Neuronal stem cell (in vitro differentiated cells): ENCODE measurements at regions not wholly inside any gene's neighbourhood (a gene's known extent, or its start where the extent isn't known, plus 50 kb on each side); places are given as distances from the start of the nearest gene placed in this dataset.

Experiments
- DNase-seq: peaks from one replicate; pipeline ENCODE4 v3.0.0-alpha.2; 2013; ENCODE audit warnings: low spot score
- H2AFZ ChIP-seq: one replicate; pipeline ENCODE4 v1.6.1; 2013; ENCODE audit warnings: mild to moderate bottlenecking, low read length, inconsistent platforms
- H2AK5ac ChIP-seq: 2 replicates; pipeline ENCODE4 v1.6.1; 2013; ENCODE audit warnings: low read depth, mild to moderate bottlenecking, inconsistent platforms, low read length, moderate library complexity, mixed read lengths
- H2BK120ac ChIP-seq: 2 replicates; pipeline ENCODE4 v1.6.1; 2013; ENCODE audit warnings: low read depth, mild to moderate bottlenecking, inconsistent platforms, low read length, moderate library complexity, mixed read lengths
- H2BK12ac ChIP-seq: one replicate; pipeline ENCODE4 v1.6.1; 2013; ENCODE audit warnings: low read length, inconsistent platforms
- H2BK15ac ChIP-seq: 2 replicates; pipeline ENCODE4 v1.6.1; 2013; ENCODE audit warnings: mild to moderate bottlenecking, low read length, inconsistent platforms, mixed read lengths
- H2BK5ac ChIP-seq: one replicate; pipeline ENCODE4 v1.6.1; 2013; ENCODE audit warnings: inconsistent platforms, mild to moderate bottlenecking, low read length, moderate library complexity
- H3K14ac ChIP-seq: one replicate; pipeline ENCODE4 v1.6.1; 2013; ENCODE audit warnings: low read length, inconsistent platforms
- H3K18ac ChIP-seq: 2 replicates; pipeline ENCODE4 v1.6.1; 2013; ENCODE audit warnings: low read length, inconsistent platforms
- H3K23ac ChIP-seq: 2 replicates; pipeline ENCODE4 v1.6.1; 2013; ENCODE audit warnings: low read depth, mild to moderate bottlenecking, mixed read lengths, low read length, inconsistent platforms; ENCODE audit not compliant: poor library complexity
- H3K27ac ChIP-seq: replicated peaks from 3 replicates; pipeline ENCODE4 v1.5.1; 2013; ENCODE audit warnings: low read length, inconsistent platforms
- H3K27me3 ChIP-seq, 3 experiments: 2 replicates each; pipeline ENCODE4 v1.6.1; 2013; ENCODE audit warnings: low read length in 3 of 3, mild to moderate bottlenecking in 2 of 3, inconsistent platforms in 1 of 3, low read depth in 1 of 3, mixed read lengths in 1 of 3, moderate library complexity in 1 of 3; ENCODE audit not compliant: control insufficient read depth in 3 of 3, insufficient read depth in 3 of 3
- H3K36me3 ChIP-seq, 2 donors: replicated peaks in 1 of 2; 2 replicates each; pipeline ENCODE4 v1.6.1; 2013; ENCODE audit warnings: low read length in 2 of 2; ENCODE audit not compliant: control insufficient read depth in 2 of 2, insufficient read depth in 2 of 2
- H3K4ac ChIP-seq: 2 replicates; pipeline ENCODE4 v1.6.1; 2013; ENCODE audit warnings: inconsistent platforms, mild to moderate bottlenecking, low read length, moderate library complexity
- H3K4me1 ChIP-seq, 2 donors: 1 replicate in 1 of 2; 2 replicates in 1 of 2; pipeline ENCODE4 v1.6.1; 2013; ENCODE audit warnings: low read length in 2 of 2, low read depth in 1 of 2; ENCODE audit not compliant: control insufficient read depth in 2 of 2, insufficient read depth in 1 of 2
- H3K4me2 ChIP-seq: one replicate; pipeline ENCODE4 v1.6.1; 2013; ENCODE audit warnings: mild to moderate bottlenecking, low read length, inconsistent platforms; ENCODE audit not compliant: insufficient read depth, poor library complexity, severe bottlenecking
- H3K4me3 ChIP-seq, 2 donors: 2 replicates each; pipeline ENCODE4 v1.5.1; 2013; ENCODE audit warnings: low read length in 2 of 2, mild to moderate bottlenecking in 2 of 2, inconsistent platforms in 1 of 2, moderate library complexity in 1 of 2
- H3K79me1 ChIP-seq: one replicate; pipeline ENCODE4 v1.6.1; 2013; ENCODE audit warnings: low read depth, mild to moderate bottlenecking, inconsistent platforms, low read length, moderate library complexity
- H3K9ac ChIP-seq: one replicate; pipeline ENCODE4 v1.6.1; 2013; ENCODE audit warnings: mild to moderate bottlenecking, low read depth, low read length, inconsistent platforms; ENCODE audit not compliant: poor library complexity
- H3K9me3 ChIP-seq, 2 donors: replicated peaks in 1 of 2; 2 replicates each; pipeline versions ENCODE3 to v1.6.1; 2013; ENCODE audit warnings: low read length in 2 of 2, mild to moderate bottlenecking in 2 of 2, inconsistent platforms in 1 of 2, low read depth in 1 of 2, mixed read lengths in 1 of 2, moderate library complexity in 1 of 2; ENCODE audit not compliant: control insufficient read depth in 2 of 2, insufficient read depth in 1 of 2
- H4K8ac ChIP-seq: one replicate; pipeline ENCODE4 v1.6.1; 2013; ENCODE audit warnings: low read depth, mild to moderate bottlenecking, inconsistent platforms, low read length, moderate library complexity
- H4K91ac ChIP-seq: one replicate; pipeline ENCODE4 v1.6.1; 2013; ENCODE audit warnings: low read length, low read depth, mild to moderate bottlenecking, inconsistent platforms; ENCODE audit not compliant: poor library complexity
- WGBS, 2 donors: extraction: QIAGEN DNeasy Blood & Tissue Kit; methylation state at CpG; one replicate each; pipeline ENCODE4 v1.1.7; 2013; ENCODE audit warnings: missing lambda C conversion rate in 2 of 2, mixed read lengths in 1 of 2; ENCODE audit not compliant: insufficient read length in 2 of 2, insufficient replicate concordance in 1 of 2; ENCODE audit errors: extremely low coverage in 2 of 2; 5-methylcytosine and 5-hydroxymethylcytosine counted together

DNA sequence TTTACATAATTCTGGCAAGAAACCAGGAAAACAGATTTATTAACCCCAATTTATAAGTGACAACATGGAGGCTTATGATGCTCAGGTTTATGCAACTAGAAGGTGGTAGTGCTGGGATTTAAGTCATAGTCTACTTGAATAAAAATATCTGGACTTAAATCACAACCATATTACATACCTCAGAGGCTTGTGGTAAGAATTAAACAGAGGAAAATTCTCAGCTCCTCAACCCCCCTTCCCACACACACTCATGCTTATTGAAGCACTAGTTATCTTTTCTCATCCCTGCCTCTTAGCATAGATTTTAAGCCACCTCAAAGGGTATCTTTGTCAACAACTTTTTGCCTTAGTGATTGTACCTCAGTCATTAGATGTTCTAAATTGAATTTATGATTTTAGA, 731.0 kb downstream of the PRELID2 start:
- Histone ChIP-seq H3K27me3 (no peaks in the 10 kb centered on the region), H4K91ac (no peak overlapping the region), H3K4ac (no peak overlapping the region), H4K8ac (no peak overlapping the region), H2BK12ac (no peak overlapping the region), H2BK120ac (no peak overlapping the region), H3K23ac (no peak overlapping the region), H3K4me3 (no peak overlapping the region), H3K9me3 (no peaks in the 10 kb centered on the region), H2BK5ac (no peak overlapping the region), H3K4me2 (no peak overlapping the region), H3K9ac (no peak overlapping the region), H3K14ac (no peak overlapping the region), H3K18ac (no peak overlapping the region), H3K79me1 (no peaks in the 10 kb centered on the region), H2AFZ (no peak overlapping the region), H3K4me1 (peaks cover 0 to 2% of the 10 kb centered on the region in 2 donors), H2AK5ac (no peak overlapping the region), H3K27ac (no peak overlapping the region), H2BK15ac (no peak overlapping the region), H3K36me3 (no peaks in the 10 kb centered on the region)
- DNase-seq: no peak

DNA sequence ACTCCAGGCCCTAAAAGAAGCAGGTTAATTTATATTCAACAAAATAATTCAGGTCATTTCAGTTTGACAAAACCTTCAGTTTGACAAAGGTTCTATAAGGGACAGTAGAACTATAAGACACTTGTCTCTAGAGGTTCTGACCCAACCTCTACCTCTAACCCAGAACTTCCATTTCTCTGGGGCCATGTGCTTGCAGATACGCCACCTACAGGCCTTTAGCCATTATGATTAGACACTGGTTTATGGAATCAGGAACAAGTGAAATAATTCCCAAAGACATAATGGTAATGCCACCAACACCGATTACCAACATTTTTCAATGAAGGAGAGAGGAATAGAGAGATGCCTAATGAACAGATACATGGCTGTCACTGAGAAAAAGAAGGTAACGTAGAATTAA, 733.9 kb downstream of the PRELID2 start:
- no peaks in the 10 kb centered on the region for H3K4me1 ChIP-seq
- no peak overlapping the region for H4K91ac ChIP-seq
- H2BK120ac ChIP-seq: no peak overlapping the region
- no CpG with 5 or more reads among the region's 3 CpGs for WGBS, 2 donors
- H3K18ac ChIP-seq: no peak overlapping the region
- no peaks in the 10 kb centered on the region for H3K36me3 ChIP-seq
- no peak overlapping the region for H2BK12ac ChIP-seq
- no peak for DNase-seq
- no peaks in the 10 kb centered on the region for H3K79me1 ChIP-seq
- no peak overlapping the region for H3K9ac ChIP-seq
- H3K4me2 ChIP-seq: no peak overlapping the region
- no peak overlapping the region for H3K23ac ChIP-seq
- H2BK5ac ChIP-seq: no peak overlapping the region
- H3K14ac ChIP-seq: no peak overlapping the region
- no peak overlapping the region for H3K4me3 ChIP-seq
- no peak overlapping the region for H3K4ac ChIP-seq
- no peak overlapping the region for H2AFZ ChIP-seq
- no peak overlapping the region for H2AK5ac ChIP-seq
- no peak overlapping the region for H3K27ac ChIP-seq
- H4K8ac ChIP-seq: no peak overlapping the region
- H2BK15ac ChIP-seq: no peak overlapping the region
- no peaks in the 10 kb centered on the region for H3K27me3 ChIP-seq
- no peaks in the 10 kb centered on the region for H3K9me3 ChIP-seq

DNA sequence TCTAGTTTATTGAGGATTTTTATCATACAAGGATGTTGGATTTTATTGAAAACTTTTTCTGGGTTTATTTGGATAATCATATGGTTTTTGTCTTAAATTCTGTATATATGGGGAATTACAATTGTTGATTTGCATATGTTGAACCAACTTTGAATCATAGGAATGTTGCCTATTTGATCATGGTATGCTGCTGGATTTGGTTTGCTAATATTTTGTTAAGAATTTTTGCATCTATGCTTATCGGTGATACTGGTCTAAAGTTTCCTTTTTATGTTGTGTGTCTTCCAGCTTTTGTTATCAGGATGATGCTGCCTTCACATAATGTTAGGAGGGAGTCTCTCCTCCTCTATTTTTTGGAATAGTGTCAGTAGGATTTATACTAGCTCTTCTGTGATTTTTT, 745.0 kb downstream of the PRELID2 start:
- Histone ChIP-seq H3K4ac (no peak overlapping the region), H2BK12ac (no peak overlapping the region), H4K8ac (no peak overlapping the region), H3K27ac (no peak overlapping the region), H3K9me3 (no peaks in the 10 kb centered on the region), H4K91ac (no peak overlapping the region), H2BK15ac (no peak overlapping the region), H3K9ac (no peak overlapping the region), H3K18ac (no peak overlapping the region), H3K14ac (no peak overlapping the region), H2BK5ac (no peak overlapping the region), H3K4me2 (no peak overlapping the region), H2BK120ac (no peak overlapping the region), H3K4me1 (no peaks in the 10 kb centered on the region), H3K79me1 (no peaks in the 10 kb centered on the region), H2AK5ac (no peak overlapping the region), H3K4me3 (no peak overlapping the region), H2AFZ (no peak overlapping the region), H3K27me3 (no peaks in the 10 kb centered on the region), H3K23ac (no peak overlapping the region), H3K36me3 (no peaks in the 10 kb centered on the region)
- no peak for DNase-seq
- WGBS, 2 donors: no CpG with 5 or more reads among the region's 1 CpG

DNA sequence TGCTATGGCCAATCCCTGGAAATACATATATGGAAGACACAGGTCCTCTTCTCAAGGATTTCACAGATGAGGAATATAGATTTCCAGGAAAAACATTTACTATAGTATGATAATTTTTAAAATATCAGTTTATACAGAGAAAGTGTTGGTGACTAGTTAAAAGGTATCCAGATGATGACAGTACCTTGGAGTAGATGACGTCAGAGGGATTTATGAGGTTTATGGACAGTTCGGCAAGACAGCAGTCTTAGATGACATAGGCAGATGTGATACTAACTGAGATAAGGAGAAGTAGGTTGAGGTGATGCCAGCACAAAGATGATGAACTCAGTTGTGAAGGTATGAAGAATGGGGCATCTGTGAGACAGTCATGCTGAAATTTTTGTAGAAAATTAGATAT, 750.3 kb downstream of the PRELID2 start:
- no peak overlapping the region for H3K27ac ChIP-seq
- H3K4me1 ChIP-seq: no peaks in the 10 kb centered on the region
- no peak overlapping the region for H2AFZ ChIP-seq
- H3K14ac ChIP-seq: no peak overlapping the region
- no peak overlapping the region for H2BK5ac ChIP-seq
- no CpG with 5 or more reads among the region's 2 CpGs for WGBS, 2 donors
- no peak overlapping the region for H3K4me3 ChIP-seq
- H3K27me3 ChIP-seq: peaks cover 0 to 3% (median 0%) of the 10 kb centered on the region in 3 experiments
- H4K91ac ChIP-seq: no peak overlapping the region
- H3K23ac ChIP-seq: no peak overlapping the region
- H4K8ac ChIP-seq: no peak overlapping the region
- no peaks in the 10 kb centered on the region for H3K36me3 ChIP-seq
- H2BK12ac ChIP-seq: no peak overlapping the region
- H2BK120ac ChIP-seq: no peak overlapping the region
- no peak overlapping the region for H2BK15ac ChIP-seq
- no peak for DNase-seq
- no peak overlapping the region for H3K4ac ChIP-seq
- H3K18ac ChIP-seq: no peak overlapping the region
- no peaks in the 10 kb centered on the region for H3K9me3 ChIP-seq
- no peaks in the 10 kb centered on the region for H3K79me1 ChIP-seq
- H3K9ac ChIP-seq: no peak overlapping the region
- H3K4me2 ChIP-seq: no peak overlapping the region
- no peak overlapping the region for H2AK5ac ChIP-seq
